Activated naive CD4-positive, alpha-beta T cell treated with anti-CD3 and anti-CD28 coated beads, Interleukin-2, amount 50 U/mL, for 16 hours (primary cell): ENCODE measurements at regions not wholly inside any gene's neighbourhood (a gene's known extent, or its start where the extent isn't known, plus 50 kb on each side); places are given as distances from the start of the nearest gene placed in this dataset.

Experiments
- DNase-seq: peaks from one replicate; pipeline ENCODE4 v3.0.0-alpha.2; 2020

GRCh38 chr4:106671716-106672115, 303.1 kb upstream of the GIMD1 start:
- DNase-seq, result no peak

- no peak for DNase-seq
These were observed 302.4 kb upstream of the GIMD1 start for GRCh38 chr4:106670976-106671375.

- DNase-seq, result no peak
These were observed 290.8 kb upstream of the GIMD1 start for GRCh38 chr4:106659371-106659770.

GRCh38 chr4:106652095-106652494, 283.5 kb upstream of the GIMD1 start:
- no peak for DNase-seq

GRCh38 chr4:106650701-106651100, 282.1 kb upstream of the GIMD1 start:
- no peak for DNase-seq

- DNase-seq, result no peak
These were observed 278.9 kb upstream of the GIMD1 start for GRCh38 chr4:106647451-106647850.

GRCh38 chr4:106629268-106629625, 260.7 kb upstream of the GIMD1 start:
- no peak for DNase-seq

- DNase-seq, result no peak
These were observed 260.1 kb upstream of the GIMD1 start for GRCh38 chr4:106628586-106629267.

- DNase-seq, result no peak
These were observed 258.5 kb upstream of the GIMD1 start for GRCh38 chr4:106627051-106627450.

GRCh38 chr4:106624671-106625070, 256.1 kb upstream of the GIMD1 start:
- DNase-seq, result no peak

- DNase-seq, result no peak
These were observed 250.4 kb upstream of the GIMD1 start for GRCh38 chr4:106618956-106619355.

- DNase-seq, result no peak
These were observed 247.4 kb upstream of the GIMD1 start for GRCh38 chr4:106615961-106616360.

GRCh38 chr4:106615410-106615945, 246.9 kb upstream of the GIMD1 start:
- no peak for DNase-seq

- no peak for DNase-seq
These were observed 245.9 kb upstream of the GIMD1 start for GRCh38 chr4:106614441-106614840.

- DNase-seq, result no peak
These were observed 241.3 kb upstream of the GIMD1 start for GRCh38 chr4:106609917-106610316.

GRCh38 chr4:106607558-106607957, 239.0 kb upstream of the GIMD1 start:
- no peak for DNase-seq

- DNase-seq, result no peak
These were observed 235.9 kb upstream of the GIMD1 start for GRCh38 chr4:106604319-106605051.

- DNase-seq, result no peak
These were observed 234.9 kb upstream of the GIMD1 start for GRCh38 chr4:106603471-106603870.

GRCh38 chr4:106602711-106603110, 234.1 kb upstream of the GIMD1 start:
- DNase-seq, result no peak

- no peak for DNase-seq
These were observed 232.9 kb upstream of the GIMD1 start for GRCh38 chr4:106601519-106601918.

GRCh38 chr4:106595906-106596305, 227.3 kb upstream of the GIMD1 start:
- DNase-seq, result no peak

- no peak for DNase-seq
These were observed 225.8 kb upstream of the GIMD1 start for GRCh38 chr4:106594291-106594952.

GRCh38 chr4:106588891-106589290, 220.3 kb upstream of the GIMD1 start:
- no peak for DNase-seq

GRCh38 chr4:106587558-106587957, 219.0 kb upstream of the GIMD1 start:
- DNase-seq, result no peak
